CMK (cell line): ENCODE measurements at regions not wholly inside any gene's neighbourhood (a gene's known extent, or its start where the extent isn't known, plus 50 kb on each side); places are given as distances from the start of the nearest gene placed in this dataset.

Source experiments
- DNase-seq: peaks from one replicate; pipeline ENCODE4 v3.0.0-alpha.2; 2010; ENCODE audit warnings: low read depth

DNA sequence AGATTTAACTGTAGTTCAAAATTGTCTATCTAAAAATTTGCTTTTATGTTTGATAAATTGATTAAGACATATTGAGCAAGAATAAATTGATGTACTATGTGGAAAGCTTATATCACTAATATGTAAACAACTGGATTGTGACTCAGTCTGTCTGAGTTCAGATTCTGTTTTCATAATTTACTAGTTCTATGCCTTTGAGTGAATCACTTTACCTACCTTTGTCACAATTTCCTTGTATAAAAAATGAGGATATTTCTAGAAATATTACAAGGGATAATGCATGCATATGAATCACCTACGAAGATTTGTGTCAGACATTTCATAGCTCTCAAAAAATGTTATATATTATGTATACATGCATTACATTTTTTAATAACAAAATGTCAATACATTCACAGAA, 245.1 kb upstream of the ZWINT start:
- DNase-seq, result no peak

DNA sequence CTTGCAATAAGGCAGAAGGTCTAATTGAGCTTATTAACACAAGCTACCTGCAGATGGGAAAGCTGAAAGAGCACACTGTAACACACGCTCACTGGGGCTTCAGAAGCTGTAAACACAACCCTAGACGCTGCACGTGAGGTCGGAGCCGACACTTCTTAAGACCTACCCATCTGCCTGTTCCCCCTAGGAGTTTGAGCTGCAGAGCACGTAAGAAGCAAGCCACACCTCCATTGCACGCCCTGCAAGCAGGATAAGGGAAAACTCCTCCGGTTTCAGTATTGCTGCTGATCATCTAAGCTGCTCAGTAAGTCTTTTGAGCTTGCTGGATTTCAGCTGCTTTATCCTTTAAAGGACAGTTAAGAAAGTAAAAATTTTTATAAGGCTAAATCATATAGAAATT, 244.0 kb upstream of the ZWINT start:
- DNase-seq, result no peak

DNA sequence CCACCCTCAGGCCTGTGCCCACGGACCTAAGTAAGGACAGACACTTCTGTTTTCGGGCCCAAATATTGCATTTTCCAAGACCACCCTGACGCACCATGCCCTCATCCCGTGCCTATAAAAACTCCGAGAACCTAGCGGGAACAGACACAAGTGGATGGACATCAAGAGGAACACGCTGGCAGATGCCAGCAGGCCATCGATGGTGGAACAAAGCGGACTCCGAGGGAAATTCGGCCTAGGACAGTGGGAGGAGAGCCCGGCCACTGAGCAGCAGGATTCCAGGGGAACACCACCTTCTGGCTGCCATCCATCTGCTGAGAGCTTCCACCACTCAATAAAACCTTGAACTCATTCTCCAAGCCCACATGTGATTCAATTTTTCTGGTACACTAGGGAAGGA, 243.6 kb upstream of the ZWINT start:
- DNase-seq, result no peak

DNA sequence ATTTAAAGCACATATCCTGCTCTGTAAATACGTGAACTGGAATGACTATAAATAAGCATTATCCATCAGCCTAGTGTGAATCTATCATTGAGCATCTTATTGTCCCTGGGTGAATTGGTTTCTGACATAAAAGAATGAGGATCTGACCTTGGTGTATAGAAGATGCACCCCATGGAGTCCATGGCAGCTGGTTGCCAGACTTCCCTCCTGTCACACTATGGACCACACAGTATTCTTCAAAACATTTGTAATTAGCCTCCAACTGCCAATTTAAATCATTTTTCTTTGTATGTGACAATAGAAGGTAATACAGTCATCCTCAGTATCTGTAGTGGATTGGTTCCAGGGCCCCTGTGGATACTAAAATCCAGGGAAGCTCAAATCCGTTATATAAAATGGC, 238.1 kb upstream of the ZWINT start:
- no peak for DNase-seq

DNA sequence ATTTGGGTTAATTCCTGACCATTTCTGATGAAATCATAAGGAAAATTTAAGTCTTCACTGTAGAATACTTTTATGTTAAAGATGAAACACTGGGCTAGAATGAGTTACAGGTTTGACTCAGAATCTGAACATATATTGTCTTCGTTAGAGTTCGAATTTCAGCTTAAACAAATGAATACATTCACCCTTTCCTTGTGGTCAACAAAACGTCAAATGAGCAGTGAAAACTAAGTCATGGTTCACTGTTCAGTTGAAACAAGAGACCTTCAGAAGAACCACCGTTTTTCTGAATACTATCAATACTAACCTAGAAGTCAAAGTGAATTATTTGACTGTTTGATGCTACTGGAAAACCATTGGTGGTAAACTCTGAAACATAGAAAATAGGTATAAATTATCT, 235.2 kb upstream of the ZWINT start:
- DNase-seq, result no peak

DNA sequence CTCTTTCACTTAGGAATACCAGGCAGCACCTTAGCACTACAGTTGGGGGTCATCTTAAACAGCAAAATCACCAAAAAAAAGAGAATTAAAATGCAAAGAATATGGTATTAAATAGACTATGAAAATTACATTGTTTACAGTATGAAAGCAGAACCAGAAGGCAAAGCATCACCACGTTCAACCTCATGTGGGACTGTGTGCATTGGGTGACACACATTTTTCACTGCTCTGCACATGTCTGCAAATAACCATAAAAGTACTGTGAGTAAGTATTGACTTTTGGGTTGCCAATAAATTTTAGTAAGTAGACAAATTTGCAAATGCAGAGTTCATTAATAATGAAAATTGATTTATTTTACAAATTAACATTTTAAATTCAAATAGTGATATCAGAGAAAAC, 232.1 kb upstream of the ZWINT start:
- DNase-seq, result no peak

DNA sequence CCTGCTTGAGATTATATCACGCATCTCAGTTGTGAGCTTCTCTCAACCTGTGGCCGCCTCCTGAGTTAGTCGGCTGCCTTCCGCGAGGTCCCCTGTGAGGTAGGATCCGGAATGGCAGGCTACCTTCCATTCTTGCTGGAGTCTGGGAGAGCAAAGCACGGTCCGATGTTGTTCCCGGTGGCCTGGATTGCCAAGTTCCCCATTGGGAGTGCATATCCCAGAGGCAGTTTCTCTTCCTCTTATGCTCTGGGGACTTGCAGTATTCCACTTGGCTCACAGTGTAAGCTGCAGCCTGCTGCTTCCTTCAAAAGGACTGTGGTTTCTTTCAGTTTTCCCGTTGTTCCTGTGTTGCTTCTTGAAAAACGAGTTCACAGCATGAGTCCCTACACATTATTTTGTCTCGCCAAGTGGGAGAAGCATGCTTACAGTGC, 225.4 kb upstream of the ZWINT start:
- no peak for DNase-seq

DNA sequence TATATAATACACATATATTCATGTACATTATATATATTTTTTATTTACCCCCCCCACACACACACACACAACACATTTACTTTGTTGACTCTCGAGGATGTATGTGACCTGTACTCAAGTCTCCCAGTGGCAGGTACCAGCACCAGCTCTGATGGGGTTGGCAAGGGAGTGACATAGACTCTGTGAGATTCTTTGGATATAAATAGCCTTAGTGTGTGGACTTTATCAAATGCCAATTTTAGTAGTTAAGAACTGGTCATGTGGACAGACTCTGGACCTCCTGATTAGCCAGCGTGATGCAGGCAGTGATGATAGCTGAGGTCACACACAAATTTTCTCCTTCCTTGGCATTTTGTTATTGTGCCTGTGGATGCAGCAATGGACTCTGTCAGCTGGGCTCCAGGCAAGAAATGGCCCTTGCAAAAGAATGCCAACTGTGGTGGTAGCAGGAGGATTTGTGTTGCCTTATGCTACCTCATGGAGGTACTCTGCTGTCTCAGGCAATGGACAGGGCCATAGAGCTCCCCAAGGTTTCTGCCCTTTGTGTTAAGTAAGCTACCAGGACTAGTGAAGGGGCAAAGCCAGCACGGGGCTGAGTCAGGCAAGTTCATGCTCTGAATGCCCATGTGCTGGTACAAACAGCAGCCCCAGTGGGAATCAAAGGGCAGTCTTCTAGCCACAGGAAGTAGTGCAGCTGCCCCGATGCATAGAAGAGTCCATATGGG, 224.6 kb upstream of the ZWINT start:
- no peak for DNase-seq

DNA sequence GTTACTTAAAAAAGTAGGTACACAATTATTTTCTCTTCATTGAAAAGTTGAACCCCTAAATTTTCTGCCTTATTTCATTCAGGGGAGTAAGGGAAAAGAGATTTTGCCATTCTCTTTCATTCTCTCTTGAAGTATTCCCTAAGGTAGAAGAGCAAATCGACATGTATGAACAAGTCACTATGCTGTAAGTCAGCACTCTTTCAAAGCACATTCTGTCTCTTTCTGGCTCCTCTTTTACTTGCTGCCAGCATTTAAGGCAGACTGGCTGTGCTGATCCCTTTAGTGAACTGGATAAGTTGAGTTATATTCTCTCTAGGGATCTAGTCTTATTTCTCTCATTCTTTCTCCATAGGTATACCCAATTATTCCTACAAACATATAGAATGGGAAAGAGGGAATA, 222.3 kb upstream of the ZWINT start:
- DNase-seq, result no peak

DNA sequence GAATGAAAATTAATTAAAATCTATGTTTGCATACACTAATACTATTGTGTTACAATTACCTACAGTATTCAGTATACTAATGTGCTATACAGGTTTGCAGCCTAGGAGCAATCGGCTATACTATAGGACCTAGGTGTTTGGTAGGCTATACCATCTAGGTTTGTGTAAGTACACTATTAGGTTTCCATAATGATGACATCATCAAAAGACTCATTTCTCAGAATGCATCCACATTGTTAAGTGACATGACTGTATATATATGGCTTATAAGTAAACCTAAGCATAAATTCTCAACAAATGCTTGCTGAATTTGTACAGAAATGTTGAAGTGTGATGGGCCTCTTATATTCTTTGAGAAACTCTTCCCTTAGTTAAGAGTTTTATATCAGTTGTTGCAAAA, 206.5 kb upstream of the ZWINT start:
- no peak for DNase-seq

DNA sequence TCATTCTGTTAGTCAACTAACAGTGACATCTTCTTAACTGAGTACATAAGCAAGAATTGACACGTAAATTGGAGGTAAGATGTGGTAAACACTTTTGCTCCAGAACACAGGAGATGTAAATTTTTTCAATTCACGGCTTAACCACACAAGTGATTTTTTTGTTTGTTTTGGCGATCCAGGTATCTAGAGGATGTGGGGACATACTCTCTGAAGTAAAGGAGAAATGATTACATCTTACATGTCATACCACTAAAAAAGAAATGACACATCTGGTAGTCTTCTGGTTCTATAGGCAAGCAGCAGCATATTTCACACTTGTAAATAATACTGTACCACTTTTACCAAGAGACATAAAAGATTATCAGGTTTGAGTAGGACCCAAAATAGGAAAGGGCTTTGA, 200.3 kb upstream of the ZWINT start:
- DNase-seq, result no peak

DNA sequence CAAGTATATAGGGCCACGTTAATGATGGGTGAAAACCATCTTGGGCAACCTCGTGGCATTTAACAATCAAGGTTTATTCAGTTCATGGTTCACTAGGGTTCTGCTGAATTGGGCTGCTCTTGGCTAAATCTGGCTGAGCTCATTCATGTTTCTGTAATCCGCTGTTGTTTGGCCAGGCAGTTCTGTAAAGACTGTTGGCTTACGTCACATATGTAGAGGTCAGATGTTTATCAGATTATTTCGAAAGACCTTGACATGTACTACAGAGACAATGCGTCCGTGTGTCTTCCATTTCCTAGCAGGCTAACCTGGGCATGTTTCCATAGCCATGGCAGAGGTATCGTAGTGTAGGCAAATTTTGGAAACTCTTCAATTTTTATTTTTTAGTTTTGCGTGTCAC, 190.0 kb upstream of the ZWINT start:
- no peak for DNase-seq

DNA sequence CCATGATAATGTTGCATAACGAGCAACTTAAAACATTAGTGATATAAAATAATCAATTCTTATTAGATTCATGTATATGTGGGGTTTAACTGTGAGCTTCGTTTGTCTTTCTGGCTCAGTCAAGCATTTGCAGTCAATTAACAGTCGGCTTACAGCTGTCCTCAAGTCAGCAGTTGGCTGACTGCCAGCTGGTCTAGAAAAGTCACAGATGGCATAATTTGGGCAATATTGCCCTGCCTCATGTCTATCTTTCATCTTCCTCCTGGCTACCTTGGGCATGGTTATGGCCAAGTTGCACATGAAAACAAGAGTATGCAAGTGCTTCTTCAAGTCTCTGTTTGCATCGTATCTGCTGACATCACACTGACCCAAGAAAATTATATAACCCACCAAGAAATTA, 186.1 kb upstream of the ZWINT start:
- no peak for DNase-seq

DNA sequence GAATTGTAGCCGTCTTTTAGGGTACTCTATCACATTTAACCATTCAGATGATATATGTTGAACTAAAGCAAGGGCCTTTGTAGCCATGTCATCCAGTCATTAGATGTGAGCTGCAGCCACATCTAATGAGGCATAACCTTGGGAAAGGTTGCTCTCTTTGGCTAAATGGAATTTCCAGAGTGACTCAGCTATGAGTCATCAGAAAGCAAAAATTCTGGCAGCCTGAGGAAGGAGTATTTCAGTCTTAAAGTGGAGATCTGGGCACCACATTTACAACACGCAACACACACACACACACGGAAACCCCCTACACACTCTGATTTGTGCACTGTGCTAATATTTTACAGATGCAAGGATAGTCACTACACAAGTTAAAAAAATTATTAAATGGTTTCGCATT, 176.9 kb upstream of the ZWINT start:
- DNase-seq, result no peak

DNA sequence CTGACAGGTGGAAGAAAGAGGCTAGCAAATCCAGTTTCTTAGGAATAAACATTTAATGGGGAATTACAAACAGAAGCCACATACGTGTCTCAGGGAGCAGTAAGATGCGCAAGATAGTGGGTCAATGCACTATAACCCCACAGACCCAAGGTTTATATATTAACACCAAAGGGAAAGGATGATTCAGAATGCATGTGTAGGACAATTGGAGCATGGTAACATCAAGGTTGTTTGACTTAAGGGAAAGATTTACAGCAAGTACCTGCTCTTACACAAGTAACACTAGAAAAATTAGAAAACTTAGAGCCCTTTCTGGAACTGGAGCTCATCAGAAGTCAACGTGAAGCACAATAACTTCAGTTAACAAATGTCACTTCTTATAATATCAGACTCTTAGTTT, 161.1 kb upstream of the ZWINT start:
- no peak for DNase-seq

DNA sequence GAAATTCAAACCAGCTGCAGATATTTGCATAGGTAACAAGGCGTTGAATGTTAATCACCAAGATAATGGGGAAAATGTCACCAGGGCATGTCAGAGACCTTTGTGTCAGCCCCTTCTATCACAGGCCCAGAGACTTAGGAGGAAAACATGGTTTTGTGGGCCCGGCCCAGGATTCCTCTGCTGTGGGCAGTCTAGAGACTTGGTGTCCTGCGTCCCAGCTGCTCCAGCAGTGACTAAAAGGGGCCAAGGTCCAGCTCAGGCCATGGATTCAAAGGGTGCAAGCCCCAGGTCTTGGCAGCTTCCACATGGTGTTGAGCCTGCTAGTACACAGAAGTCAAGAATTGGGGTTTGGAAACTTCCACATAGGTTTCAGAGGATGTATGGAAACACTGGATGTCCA, 147.5 kb upstream of the ZWINT start:
- DNase-seq, result no peak

DNA sequence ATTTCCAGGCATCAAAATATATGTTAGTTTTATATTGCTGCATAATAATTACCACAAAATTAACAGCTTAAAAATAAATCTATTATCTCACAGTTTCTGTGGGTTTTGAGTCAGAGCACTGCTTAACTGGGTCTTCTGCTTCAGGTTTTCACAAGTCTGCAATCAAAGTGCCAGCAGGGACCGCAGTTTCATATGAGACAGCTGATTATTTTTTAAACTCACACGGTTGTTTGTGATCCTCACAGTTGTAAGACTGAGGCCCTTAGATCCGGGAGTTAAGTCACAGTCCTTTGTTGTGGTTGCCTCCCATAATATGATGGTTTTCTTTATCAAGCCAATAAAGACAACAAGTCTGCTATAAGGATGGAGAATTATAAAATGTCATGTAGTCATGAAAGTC, 146.0 kb upstream of the ZWINT start:
- DNase-seq, result no peak

DNA sequence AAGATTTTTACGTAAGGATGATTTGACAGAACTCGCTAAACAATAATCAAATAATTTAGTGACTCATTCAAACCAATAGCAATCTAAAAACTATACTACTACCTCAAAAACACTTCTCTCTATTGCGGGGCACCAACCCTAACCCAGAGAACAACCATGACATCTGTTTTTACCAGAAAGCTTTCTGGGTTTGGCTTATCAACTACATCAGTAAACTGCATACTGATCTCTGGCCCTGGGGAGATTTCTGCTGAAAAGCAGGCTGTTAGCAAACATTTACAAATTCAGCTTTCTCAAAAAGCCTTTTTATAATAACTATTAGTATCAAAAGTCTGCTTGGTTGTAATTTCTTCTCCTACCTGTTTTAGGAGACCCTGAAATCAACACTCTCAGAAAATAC, 144.5 kb upstream of the ZWINT start:
- DNase-seq, result no peak

DNA sequence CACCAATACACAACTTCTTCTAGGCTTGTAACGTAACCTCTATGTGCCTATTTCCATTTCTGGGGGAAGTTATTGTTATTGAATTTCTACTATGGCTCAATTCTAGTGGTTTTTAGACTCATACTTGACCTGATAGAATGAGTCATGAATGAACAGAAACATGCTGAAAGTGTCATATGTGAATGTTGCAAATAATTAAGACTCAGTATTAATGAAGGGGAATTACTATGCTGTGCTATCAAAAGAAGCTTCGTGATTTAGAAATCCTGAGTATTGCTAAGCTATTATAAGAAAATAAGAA, 135.1 kb upstream of the ZWINT start:
- no peak for DNase-seq

DNA sequence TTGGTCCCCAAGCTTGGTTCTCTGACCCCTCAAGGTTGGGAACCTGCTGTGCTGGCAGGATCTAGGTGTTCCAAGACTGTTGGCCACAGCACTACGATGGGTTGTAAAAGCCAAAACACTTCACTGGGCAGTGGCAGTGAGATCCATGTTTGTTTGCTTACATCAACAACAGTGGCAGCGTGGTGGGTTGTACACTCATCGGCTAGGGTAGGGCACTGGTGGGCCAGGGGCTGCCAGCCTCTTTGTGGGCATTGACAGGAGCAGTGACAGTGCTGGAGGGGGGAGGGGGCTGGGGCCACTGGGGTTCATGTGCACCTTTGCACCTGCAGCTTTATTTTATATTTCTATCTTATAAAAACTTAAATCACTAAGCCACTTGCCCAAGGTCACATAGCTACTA, 126.7 kb upstream of the ZWINT start:
- no peak for DNase-seq

DNA sequence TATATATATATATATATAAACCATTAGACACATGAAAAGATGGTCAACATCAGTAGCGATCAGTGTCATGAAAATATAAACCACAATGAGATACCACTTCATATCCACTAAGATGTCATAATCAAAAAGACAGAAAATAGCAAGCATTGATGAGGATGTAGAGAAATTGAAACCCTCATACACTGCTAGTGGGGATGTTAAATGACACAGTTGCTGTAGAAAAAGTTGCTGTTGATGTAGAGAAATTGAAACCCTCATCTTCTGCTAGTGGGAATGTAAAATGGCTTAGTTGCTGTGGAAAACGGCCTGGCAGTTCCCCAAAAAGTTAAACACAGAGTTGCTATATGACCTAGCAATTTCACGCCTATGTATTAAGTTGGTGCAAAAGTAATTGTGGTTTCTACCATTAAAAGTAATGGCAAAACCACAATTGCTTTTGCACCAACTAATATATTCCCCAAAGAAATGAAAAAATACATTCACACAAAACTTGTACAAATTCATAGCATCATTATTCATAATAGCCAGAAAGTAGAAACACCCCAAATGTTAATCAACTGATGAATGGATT, 120.5 kb upstream of the ZWINT start:
- DNase-seq, result no peak

DNA sequence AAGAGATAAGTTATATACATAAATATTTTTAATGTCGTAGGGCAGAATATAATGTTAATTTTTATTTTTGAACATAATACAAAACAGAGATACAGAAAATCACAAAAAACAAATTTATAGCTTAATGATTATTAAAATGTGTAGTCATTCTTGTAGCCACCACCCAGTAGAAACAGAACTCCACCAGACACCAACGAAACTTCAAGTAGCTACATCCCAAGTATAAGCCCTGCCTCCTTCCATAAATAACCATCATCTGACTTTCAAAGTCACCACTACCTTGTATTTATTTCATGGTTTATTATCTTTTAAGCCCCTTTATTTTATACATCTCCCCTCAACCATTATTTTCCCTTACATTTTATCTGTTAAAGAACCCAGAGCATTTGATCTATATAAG, 111.9 kb upstream of the ZWINT start:
- no peak for DNase-seq

DNA sequence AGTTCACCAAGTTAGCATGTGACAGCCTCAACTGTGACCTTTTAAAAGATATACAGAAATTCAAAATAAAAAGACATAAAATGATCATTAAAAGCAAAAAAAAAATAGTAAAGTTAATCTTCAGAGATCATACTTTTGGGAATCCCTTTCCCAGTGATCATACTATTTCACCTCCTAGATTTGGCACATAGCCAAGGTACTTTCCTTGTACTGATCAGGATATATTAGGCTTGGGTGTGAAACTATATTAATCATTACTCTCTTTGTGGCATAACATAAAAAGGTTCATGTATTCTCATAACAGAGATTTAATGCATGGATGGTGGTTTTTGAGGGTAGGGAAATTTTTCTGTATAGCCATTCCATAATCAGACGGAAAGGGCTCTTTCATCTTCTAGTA, 109.6 kb upstream of the ZWINT start:
- no peak for DNase-seq

DNA sequence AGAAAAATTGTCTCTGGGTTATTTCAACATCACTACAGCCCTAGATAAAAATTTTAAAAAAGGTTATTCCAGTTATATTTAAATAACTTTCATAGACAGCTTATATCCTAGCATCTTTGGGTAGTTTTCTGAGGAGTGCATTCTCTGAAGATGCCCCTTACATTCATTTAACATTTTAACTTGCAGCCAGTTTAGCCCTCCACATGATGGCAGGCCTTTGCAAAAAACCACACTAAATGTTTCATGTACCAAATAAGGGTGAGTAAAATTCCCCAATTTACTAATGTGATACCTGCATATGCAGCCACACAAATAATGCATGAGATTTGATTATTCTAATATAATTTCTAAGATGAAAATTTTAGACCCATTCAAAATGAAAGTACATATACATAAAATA, 108.4 kb upstream of the ZWINT start:
- DNase-seq, result no peak

DNA sequence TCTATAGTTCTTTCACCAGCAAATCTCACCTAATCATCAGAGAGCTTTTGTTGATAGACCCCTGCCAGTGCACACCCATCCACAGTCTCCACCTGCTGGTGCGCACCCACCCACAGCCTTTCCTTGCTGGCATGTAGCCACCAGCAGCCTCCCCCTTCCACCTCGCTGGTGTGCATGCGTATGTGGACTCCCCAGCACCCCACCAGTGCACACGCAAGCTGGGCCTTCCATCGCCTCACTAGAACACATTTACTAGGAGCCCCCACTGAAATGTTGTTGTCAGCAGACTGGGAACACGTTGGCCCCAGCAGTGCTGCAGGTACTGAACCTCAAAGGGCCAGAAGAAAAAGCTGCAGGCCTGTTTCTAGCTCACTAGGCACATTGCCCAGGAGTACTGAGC, 104.9 kb upstream of the ZWINT start:
- DNase-seq, result no peak
